ENCODE measurements at regions not wholly inside any gene's neighbourhood (a gene's known extent, or its start where the extent isn't known, plus 50 kb on each side); places are given as distances from the start of the nearest gene placed in this dataset.
"Not testable (repeated sequence)": the region's sequence is repeated elsewhere in the genome, so short reads cannot be mapped to it uniquely, and the experiment has no call there.

- no peak for DNase-seq (ENCODE audit: low spot score)
Measured at GRCh38 chr5:117138523-117138922, 563.9 kb upstream of the SEMA6A start.

DNA sequence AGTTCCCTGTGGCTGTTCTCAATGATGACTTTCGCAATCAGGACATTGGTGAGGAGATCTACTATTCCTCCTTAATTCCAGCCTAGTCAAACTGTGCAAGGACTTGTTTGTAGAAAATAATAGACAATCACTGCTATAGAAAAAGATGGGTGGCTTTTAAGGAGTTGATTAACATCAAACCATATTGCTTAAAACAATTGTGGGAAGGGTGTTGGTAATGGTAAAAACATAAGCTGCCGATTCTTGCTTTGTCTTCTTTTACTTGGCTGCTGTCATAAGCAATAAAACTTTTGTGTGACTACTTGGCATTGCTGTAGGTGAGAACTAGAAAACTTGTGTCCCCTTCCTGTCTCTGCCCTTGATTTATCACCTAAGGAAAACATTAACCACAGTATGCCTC, 561.2 kb upstream of the SEMA6A start:
- DNase-seq (ENCODE audit: low spot score), result no peak

GRCh38 chr5:117133198-117133597, 558.6 kb upstream of the SEMA6A start:
- DNase-seq (ENCODE audit: low spot score), result no peak

DNA sequence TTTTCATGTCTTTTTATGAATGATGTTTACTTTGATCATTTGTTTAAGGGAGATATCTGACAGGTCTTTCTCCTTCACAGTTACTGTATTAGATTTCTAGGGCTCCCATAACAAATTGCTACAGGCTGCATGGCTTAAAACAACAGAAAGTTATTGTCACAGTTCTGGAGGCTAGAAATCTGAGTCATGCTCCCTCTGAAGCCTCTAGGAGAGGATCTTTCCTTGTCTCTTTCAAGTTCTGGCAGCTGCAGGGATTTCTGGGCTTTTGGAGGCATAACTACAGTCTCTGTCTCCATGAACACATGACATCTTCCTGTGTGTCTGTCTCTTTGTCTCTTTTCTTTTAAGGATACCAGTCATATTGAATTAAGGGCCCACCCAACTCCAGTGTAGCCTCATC, 557.3 kb upstream of the SEMA6A start:
- peak; percentile 18 for DNase-seq (ENCODE audit: low spot score)

DNA sequence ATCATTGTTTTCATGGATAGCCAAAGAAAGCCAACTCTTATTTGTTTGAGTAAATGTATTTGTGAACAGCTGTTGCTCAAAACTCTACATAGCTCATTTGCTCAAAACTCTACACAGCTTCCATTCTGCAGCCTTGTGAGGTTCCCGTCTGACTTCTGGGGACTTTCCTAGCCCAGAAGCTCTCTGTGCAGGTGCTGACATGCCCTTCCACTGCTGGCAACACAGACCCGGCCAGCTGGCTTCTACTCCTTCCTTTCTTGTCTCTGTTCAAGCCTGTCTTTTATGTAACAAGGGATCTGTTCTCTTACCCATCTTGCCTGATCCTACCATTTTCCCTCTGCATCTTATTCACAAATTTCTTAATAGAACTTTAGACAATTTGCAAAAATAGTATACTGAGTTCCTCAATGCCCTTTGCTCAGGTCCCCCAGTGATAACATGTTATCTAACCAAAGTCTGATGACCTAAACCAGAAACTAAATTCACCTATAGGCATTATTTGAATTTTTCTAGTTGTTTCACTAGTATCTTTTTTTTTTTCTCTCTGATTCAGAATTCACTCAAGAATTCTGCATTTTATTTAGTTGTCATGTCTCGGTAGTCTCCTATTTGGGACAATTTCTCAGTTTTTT, 556.5 kb upstream of the SEMA6A start:
- DNase-seq (ENCODE audit: low spot score), result no peak

DNA sequence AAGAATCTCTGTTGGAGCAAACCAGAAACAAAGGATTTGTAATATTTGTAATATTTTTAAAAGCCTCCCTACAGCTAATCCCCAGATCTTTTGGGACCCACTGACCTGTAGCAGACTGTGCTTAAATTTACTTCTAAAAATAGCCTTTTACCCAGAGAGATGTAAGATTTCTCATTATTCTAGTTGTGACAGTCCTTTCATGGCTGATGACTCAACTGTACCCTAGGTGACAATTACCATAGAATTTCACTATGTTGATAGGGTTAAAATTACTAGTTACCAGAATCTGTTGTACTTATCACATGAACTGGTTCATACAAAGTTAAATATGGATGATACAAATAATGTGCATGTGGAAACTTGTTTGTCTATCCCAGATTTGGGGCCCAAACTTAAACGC, 543.9 kb upstream of the SEMA6A start:
- no peak for DNase-seq (ENCODE audit: low spot score)

- DNase-seq (ENCODE audit: low spot score), result not testable (repeated sequence)
Measured at GRCh38 chr5:117117314-117117713, 542.7 kb upstream of the SEMA6A start.

- DNase-seq (ENCODE audit: low spot score), result no peak
Measured at GRCh38 chr5:117110548-117110947, 535.9 kb upstream of the SEMA6A start.

GRCh38 chr5:117107859-117108258, 533.2 kb upstream of the SEMA6A start:
- DNase-seq (ENCODE audit: low spot score), result no peak

DNA sequence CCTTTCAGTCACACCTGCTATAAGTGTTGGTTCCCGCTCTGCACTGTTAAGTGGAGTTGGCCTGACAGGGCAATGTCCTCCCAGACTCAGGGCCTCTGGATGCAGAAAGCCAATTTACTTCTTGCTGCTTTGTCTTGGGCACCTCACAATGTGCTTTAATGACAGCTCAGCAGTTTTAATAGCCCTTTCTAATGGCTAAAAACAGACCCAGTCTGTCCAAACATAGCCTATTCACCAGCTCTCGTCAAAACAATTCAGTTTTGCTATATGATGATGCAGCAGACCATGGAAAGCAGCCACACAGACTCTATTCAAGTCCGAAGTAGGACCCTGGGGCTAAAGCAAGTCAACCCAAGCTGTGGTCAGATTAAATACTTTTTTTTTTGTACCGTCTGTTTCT, 529.1 kb upstream of the SEMA6A start:
- DNase-seq (ENCODE audit: low spot score), result no peak

GRCh38 chr5:117102591-117102990, 528.0 kb upstream of the SEMA6A start:
- DNase-seq (ENCODE audit: low spot score), result no peak

- DNase-seq (ENCODE audit: low spot score), result no peak
Measured at GRCh38 chr5:117100176-117100575, 525.6 kb upstream of the SEMA6A start.

GRCh38 chr5:117098094-117098493, 523.5 kb upstream of the SEMA6A start:
- no peak for DNase-seq (ENCODE audit: low spot score)

GRCh38 chr5:117095346-117096332, 521.0 kb upstream of the SEMA6A start:
- no peak for DNase-seq (ENCODE audit: low spot score)

DNA sequence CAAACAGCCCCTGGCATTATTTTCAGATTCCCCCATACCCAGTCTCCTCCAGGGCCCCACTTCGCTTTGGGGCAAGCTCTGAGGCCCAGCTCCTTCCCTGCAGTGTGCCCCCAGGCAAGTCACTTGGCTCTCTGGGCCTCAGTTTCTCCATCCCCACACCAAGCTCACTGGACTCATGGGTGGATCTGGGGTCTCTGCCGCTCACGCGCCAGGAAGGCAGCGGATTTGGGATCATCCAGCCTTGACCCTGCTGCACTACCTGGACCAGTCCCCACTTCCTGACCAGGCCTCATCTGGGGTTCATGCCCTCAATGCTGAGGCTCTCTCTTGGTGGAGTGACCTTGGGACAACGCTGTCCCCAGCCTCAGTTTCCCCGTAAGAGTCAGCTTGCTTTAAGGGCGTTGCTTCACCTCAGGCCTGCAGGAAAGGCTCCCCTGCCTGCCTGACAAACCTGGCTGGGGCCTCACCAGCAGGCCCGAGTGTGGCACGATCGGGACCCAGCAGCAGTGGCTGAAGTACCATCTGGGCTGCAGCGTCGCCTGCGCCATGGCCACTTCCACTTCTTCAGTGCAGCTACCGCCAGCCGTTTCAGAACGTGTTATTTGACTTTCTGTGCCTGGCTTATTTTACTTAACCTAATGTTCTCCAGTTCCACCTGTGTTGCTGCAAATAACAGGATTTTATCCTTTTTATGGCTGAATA, 519.6 kb upstream of the SEMA6A start:
- DNase-seq (ENCODE audit: low spot score), result no peak

GRCh38 chr5:117093653-117094052, 519.0 kb upstream of the SEMA6A start:
- DNase-seq (ENCODE audit: low spot score), result no peak

- DNase-seq (ENCODE audit: low spot score), result no peak
Measured at GRCh38 chr5:117089001-117089400, 514.4 kb upstream of the SEMA6A start.

DNA sequence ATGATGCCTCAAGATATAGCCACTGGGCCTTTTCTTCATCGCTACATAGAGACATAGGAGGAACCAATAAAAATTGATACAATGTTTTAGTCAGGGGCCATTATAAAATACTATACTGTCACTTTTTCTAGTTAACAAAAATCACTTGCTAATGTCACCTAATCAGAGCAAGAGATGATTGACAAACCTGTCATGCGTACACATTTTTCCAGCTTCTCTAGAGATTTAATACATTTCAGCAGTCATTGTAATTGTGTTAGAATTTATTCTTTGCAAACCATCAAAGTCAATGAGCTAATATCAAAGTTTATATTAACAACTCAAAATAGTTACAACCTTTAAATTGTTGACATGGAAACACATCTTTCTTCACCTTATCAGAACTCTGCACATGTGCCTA, 513.6 kb upstream of the SEMA6A start:
- no peak for DNase-seq (ENCODE audit: low spot score)

GRCh38 chr5:117084067-117084466, 509.4 kb upstream of the SEMA6A start:
- peak; percentile 13 for DNase-seq (ENCODE audit: low spot score)

GRCh38 chr5:117082977-117083376, 508.4 kb upstream of the SEMA6A start:
- DNase-seq (ENCODE audit: low spot score), result no peak

- no peak for DNase-seq (ENCODE audit: low spot score)
Measured at GRCh38 chr5:117077142-117077541, 502.5 kb upstream of the SEMA6A start.

- no peak for DNase-seq (ENCODE audit: low spot score)
Measured at GRCh38 chr5:117072439-117072838, 497.8 kb upstream of the SEMA6A start.

- no peak for DNase-seq (ENCODE audit: low spot score)
Measured at GRCh38 chr5:117065800-117066199, 491.2 kb upstream of the SEMA6A start.
